Hematopoietic multipotent progenitor cell treated with erythropoietin and hydrocortisone succinate and interleukin-3 and kit ligand, for 4 days (in vitro differentiated cells): ENCODE measurements at regions not wholly inside any gene's neighbourhood (a gene's known extent, or its start where the extent isn't known, plus 50 kb on each side); places are given as distances from the start of the nearest gene placed in this dataset.

Source experiments
- DNase-seq: peaks from one replicate; pipeline ENCODE4 v3.0.0-alpha.2; 2015

DNA sequence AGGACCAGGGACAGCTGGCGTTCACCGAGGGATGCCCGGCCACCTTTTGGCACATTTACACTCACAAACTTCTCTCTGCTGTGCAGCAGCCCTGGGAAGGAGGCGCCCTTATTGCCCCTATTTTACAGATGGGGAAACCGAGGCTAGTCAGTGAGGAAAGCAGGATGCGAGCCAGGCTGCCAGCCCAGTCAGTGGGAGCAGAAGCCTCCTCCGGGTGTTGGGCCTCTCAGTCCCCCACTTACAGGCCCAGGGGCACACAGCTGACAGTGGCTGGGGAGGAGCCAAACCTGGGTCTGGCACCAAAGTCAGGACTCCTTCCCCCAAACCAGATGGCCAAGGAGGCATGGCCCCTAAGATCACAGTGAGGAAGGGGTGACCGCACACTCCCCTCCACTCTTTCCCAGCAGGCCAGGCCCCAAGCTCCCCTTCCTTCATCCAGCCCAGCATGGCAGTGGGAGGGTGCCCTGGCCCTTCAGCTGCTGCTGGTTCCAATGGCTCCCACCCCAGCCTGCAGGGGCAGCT lies 121.4 kb upstream of the ANO1 start:
- no peak for DNase-seq

GRCh38 chr11:69957849-69958248 lies 120.3 kb upstream of the ANO1 start:
- no peak for DNase-seq

- peak; percentile 63 for DNase-seq
Observed at GRCh38 chr11:69958308-69958707, 119.8 kb upstream of the ANO1 start.

DNA sequence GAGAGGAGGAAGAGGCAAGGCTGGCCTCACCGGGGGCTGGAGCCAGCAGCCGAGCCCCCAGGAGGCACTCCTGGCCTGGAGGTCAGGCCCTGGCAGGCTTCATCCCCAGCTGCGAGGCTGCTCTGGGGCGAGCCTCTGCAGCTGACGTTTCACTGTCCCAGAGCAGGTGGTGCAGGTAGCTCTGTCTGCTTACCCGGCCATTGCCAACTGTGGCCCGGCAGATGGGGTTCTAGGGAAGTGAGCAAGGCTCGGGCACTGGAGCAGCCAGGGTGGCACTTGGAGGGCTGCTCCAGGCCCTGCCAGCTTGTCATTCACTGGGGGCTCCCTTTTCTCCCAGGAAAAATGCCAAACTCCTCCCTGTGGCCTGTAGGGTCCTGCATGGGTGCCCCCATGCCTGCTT lies 118.7 kb upstream of the ANO1 start:
- DNase-seq = no peak

DNA sequence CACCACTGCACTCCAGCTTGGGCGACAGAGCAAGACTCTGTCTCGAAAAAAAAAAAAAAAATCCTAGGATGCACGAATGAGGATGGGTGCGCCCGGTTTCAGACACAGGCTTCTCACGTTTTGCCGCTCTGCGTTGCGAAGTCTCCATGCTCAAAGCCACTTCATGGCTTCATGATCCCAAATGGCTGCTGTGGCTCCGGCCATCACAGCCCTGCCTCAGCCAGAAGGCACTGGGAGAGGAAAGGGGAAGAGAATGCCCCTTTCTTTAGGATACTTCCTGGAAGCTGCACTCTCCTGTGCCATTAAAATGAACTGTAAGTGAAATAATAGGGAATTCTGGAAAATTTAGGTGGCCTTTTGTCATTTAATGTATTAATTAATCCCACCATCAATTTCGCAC lies 116.4 kb upstream of the ANO1 start:
- DNase-seq = no peak

GRCh38 chr11:69962152-69962551 lies 116.0 kb upstream of the ANO1 start:
- DNase-seq = no peak

GRCh38 chr11:69963533-69964246 lies 114.4 kb upstream of the ANO1 start:
- DNase-seq = no peak

DNA sequence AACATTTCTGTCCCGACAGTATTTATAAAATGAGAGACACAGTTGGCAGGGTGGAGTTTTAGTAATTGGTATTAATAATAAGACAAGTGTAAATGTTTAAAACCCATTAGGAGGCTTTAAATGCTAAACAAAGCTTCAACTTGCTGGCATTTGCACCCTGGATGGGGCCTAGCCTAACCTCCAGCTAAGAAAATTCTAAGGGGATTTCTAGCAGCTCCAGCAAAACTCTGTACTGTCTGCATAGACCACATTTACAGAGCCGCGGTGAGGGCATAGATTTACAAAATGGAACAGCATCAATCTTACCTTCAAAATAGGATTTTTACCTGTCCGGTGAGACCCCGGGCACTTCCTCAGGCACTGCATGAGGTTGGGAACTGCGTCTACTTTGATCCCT lies 113.9 kb upstream of the ANO1 start:
- DNase-seq = no peak

- DNase-seq = no peak
Observed at GRCh38 chr11:69965821-69966582, 112.1 kb upstream of the ANO1 start.

DNA sequence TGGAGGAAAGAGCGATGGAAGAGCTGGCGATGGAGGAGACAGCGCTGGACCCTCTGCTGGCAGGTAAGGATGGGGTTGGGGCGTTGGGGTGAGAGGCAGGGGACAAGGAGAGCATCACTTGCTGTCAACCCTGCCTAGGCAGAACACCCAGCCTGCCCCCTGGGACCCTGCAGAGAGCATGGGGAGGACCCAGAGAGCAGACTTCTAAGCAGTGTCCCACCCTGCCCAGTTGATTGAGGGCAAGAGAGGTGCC lies 111.6 kb upstream of the ANO1 start:
- no peak for DNase-seq

GRCh38 chr11:69966910-69967483 lies 111.1 kb upstream of the ANO1 start:
- no peak for DNase-seq

DNA sequence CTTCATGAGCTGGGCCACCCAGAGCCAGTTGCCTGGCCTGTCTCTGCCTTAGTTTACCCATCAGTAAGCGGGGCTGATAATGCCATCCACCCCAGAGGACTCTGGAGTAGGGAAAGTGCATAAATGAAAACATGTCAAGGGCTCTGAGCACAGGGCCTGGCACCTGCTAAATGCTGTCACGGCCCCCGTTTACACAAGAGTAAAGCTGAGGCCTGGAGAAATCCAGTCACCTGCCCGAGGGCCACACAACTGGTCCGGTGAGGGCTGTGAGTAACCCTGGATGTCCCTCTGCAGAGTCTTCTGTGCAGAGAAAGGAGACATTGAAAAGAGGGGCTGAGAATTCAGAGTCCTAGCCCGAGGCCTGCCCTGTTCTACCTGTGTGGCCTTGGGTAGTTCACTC lies 110.6 kb upstream of the ANO1 start:
- DNase-seq = no peak

GRCh38 chr11:69968396-69969347 lies 109.4 kb upstream of the ANO1 start:
- DNase-seq = no peak

DNA sequence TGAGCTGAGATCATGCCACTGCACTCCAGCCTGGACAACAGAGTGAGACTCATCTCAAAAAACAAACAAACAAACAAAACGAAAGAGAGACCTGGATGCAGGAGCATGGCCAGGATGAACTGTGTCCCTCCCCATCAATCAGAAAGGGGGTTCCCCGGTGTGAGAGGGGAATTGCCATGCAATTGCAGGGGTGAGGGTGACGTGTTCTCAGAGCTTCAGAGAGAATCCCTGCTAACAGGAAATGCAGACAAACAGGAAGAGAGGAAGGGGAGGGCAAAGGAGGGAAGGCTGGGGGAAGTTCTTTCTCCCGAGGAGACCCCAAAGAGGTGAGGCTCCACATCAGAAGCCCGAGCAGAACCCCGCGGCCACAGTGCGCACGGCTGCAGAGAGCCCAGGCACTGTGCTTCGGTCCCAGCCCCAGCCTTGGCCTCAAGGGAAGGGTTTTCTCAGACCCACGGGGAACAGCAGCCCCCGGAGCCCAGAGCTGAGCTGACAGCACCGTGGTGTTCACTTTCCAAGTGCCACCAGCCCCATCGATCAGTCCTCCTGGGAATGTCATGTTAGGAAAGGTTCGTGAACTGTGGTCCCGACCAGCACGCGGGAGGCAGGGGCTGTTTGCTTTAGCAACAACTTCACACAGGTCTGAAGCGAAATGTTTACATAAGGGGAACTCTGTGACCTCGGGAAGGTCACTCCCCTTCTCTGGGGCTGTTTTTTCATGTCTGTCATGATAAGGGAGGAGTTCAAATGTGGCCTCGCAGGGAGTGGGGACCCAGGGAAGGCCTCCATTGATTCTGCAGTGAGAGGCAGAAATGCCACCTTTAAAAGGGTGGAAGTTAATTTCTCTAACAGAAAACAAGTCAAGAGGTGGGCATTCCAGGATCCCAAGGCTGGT lies 108.0 kb upstream of the ANO1 start:
- DNase-seq = no peak

- no peak for DNase-seq
Observed at GRCh38 chr11:69970785-69971535, 107.2 kb upstream of the ANO1 start.

GRCh38 chr11:69971741-69972140 lies 106.4 kb upstream of the ANO1 start:
- no peak for DNase-seq

DNA sequence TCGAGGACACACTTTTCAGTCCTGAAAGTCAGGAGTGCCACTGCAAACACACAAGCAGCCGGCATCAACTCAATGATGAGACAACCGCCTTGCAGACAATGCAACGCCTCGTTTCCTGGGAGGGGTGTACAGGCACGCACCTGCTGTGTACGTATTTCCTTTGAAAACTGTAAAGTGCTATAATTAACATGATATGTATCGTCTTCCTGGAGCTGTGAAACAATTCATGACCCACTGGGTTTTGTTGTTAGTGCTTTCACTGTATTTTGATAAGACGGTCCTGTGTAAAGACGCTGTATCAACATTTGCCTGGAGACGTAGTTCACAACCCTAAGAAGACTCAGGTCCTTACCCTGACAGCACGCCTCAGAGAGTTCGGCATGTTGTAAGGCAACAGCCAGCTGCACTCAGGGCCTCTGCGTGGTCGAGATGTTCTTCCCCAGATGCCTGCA lies 105.7 kb upstream of the ANO1 start:
- DNase-seq = no peak

DNA sequence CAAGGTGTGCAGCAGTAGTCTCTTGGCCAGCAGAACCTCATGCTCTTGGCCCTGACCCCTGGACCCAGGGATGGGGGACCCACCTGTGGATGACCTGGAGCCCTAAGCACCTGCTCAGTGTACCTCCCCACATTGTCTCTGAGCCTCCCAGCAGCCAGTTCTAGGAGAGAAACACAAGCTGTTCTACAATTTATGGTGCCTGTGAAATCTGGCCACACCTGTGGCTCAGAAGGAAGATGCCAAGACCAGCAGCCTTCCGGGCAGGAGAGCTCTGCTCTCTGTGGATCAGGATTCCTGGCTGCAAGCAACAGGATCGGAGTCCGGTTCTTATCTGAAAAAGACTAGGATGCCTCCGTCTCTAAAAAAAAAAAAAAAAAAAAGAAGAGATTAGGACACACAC lies 103.6 kb upstream of the ANO1 start:
- no peak for DNase-seq

DNA sequence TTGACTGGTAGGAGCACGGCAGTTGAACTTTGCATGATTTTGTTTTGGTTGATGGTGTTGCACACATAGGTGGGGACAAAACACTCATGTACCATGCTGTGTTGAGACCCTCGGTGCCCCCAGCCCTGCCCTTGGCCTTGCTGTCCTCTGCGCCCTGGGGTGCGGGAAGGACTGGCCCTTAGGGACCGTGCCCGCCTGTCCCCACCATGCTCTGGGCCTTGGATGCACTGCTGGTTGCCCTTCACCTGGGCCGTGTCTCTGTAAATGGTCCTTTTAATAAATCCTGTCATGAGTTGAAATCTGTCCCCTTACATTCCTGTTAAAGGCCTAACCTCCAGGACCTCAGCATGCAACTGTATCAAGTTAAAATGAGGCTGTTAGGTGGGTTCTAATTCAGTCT lies 102.3 kb upstream of the ANO1 start:
- DNase-seq = no peak

DNA sequence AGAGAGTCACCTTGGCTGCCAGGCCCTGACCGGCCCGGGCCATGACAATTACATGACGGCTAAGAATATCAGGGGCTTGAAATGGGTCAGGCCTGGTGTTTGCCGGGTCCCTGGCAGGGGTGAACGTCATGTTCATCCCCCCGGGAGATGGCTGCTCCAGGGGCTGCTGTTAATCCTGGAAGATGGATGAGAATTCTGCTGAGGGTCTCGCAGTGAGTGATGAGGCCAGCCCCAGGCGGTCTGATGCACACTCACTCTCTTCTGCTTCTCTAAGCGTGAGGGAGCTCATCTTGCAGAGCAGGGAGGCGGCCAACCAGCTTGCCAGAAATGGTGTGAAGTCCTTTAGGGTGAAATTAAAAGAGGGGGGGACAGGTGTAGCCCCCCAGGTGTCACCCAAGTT lies 101.3 kb upstream of the ANO1 start:
- DNase-seq = no peak

DNA sequence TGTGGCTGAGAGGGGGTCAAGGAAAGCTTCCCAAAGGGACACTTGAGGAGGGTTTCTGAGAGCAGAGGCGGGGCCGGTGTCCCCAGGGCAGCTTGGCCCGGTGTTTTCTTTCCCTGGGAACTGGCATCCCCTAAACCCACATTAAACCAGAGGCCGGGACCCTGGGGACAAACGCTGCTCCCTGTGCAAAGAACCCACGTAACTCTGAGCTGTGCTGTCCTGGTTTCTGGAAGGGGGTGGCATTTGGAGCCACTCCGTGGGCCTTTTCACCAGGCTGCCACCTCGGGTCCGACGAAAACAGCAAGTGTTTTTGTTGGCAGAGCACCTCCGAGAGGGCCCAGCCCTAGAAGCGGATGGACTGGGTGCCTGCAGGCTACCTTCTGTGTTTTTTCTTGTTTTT lies 100.2 kb upstream of the ANO1 start:
- no peak for DNase-seq
